D721Med (cell line): ENCODE measurements at regions not wholly inside any gene's neighbourhood (a gene's known extent, or its start where the extent isn't known, plus 50 kb on each side); places are given as distances from the start of the nearest gene placed in this dataset.
A peak's percentile ranks its signal among the peaks of the same experiment; 100 is the strongest.

Experiments used
- DNase-seq: peaks from one replicate; pipeline ENCODE4 v3.0.0; 2011; ENCODE audit warnings: low spot score; ENCODE audit not compliant: insufficient read length
- FAIRE-seq: peaks from 2 replicates; lab custom pipeline; 2011; peaks lifted over from hg19 to GRCh38; lab: Jason Lieb, UNC
- TF ChIP-seq, protein P1 (sequence below): IDR thresholded peaks from 2 replicates; pipeline ENCODE4 v1.5.1; 2012; ENCODE audit warnings: mild to moderate bottlenecking, control low read depth; ENCODE audit not compliant: insufficient read depth; ENCODE audit errors: missing control alignments

DNA sequence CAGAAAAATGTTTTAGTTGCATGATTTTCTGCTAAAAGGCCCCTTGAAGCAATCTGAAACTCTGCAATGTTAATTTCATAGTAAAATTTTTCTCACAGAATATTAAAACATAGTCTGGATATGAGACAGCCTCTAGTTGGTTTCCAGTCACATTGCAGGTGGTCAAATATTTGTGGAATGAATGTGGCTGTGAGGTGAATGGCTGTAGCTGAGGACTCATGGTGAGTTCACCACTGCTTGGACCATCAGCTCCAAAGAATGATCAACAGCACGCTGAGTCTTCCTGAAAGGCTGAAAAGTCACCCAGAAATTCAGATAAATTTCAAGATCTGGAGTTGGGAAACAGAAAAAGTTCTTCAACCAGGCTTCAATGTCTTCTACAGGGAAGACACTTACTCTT lies 79.8 kb downstream of the MAT2B start:
- FAIRE-seq, result no peak
- DNase-seq, result no peak
- TF ChIP-seq, protein P1, sequence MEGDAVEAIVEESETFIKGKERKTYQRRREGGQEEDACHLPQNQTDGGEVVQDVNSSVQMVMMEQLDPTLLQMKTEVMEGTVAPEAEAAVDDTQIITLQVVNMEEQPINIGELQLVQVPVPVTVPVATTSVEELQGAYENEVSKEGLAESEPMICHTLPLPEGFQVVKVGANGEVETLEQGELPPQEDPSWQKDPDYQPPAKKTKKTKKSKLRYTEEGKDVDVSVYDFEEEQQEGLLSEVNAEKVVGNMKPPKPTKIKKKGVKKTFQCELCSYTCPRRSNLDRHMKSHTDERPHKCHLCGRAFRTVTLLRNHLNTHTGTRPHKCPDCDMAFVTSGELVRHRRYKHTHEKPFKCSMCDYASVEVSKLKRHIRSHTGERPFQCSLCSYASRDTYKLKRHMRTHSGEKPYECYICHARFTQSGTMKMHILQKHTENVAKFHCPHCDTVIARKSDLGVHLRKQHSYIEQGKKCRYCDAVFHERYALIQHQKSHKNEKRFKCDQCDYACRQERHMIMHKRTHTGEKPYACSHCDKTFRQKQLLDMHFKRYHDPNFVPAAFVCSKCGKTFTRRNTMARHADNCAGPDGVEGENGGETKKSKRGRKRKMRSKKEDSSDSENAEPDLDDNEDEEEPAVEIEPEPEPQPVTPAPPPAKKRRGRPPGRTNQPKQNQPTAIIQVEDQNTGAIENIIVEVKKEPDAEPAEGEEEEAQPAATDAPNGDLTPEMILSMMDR, result no peak

DNA sequence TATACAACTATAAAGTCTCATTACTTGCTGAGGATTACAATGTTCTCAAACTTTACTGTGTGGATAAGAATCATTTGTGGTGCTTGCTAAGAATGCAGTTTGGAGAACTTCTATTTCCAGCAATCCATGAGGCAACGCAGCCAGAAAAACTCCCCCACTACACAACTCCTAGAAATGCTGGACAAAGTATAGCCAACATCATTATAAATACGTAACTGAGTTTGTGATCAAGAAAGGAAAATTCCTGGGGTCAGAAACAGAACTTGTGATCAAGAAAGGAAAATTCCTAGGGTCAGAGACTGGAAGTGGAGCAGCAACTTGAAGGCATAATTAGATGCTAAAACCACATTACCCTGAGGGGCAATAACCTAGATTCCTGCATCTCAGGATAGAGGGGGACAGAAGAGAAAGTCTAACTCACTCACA lies 81.1 kb downstream of the MAT2B start:
- DNase-seq (no peak), FAIRE-seq (no peak)
- TF ChIP-seq, protein P1, result no peak

DNA sequence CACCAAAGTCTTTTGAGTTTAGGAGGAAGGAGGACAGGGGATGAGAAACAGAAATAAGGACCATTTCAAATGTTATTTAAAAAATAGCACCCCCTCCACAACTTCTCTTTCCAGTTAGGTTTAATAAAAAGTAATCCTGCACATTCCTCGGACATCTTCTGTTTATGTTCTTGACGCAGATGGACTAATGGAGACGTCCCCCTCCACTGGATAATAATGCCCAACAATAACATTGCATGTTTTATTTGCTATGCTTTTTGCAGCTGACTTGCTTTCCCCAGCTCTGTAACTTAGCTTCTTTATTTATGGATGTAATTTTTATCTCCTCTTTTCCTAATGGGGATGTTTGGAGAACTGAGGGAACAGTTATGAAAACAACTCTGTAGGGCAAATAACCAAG lies 89.5 kb downstream of the MAT2B start:
- TF ChIP-seq, protein P1, result no peak
- FAIRE-seq (no peak), DNase-seq (no peak)

DNA sequence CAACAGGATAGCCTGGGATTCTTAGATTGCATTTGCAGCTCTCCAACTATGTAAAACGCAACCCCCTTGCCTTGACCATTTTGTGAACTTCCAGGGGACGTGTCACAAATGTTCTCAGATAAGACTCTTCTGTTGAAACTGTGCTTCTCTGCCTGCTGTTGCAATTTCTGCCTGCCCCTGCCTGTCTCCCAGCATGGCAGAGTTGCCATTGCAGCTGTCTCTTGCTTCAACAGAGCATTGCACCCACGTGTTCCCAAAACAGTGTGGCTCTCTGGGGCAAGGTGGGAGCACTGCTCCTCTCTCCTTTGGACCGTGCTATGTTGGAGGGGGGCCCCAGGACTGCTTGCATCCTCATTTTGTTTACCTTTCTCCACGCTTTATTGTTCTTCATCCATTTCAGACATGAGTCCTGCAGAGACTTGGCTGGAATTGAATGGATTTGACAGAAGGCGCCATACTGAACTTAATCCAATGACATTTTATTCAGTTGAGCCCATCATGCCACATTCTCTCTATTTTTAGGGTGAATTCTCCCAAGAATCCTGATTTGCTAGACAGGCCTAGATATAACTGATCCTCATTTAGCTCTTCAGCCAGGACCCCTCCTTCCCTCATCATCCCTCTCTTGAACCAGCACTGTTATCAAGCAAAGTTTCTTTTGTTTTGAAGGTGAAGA lies 90.7 kb downstream of the MAT2B start:
- no peak for DNase-seq
- FAIRE-seq, result no peak

DNA sequence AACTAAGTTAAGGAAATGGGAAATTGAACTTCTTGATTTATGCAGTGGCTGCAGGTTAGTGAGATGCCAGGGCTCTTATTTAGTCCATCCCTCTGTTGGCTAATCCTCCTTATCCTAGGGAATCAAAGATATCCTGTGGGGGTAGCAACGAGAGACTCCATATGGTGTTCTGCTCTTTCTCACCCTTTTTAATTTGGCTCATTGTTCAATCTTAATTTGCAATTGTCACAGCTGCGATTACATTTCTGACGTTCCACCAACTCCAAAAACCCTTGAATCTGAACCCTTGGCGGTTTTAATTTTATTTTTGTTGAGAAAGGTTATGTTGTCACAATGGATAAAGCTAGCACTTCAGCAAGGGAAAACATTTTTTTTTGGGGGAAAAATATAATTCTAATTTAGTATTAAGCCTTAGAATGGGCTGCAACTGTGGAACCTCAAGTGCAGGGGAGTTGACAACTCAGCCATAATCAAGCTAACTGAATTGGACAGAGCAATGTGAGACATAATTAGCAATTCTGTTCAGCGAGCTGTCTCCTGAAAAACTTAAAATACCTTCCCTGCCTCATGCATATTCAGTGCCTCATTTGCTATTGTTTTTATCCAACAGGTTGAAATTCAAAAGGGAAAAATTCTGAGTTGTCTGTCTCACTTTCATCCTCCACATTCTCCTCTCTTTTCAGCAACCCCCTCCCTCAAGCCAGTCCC lies 91.3 kb downstream of the MAT2B start:
- peak; percentile 39 for DNase-seq
- TF ChIP-seq, protein P1, result no peak
- peak; percentile 96 for FAIRE-seq

More for the DNA sequence above, 90.7 kb downstream of the MAT2B start:
- TF ChIP-seq, protein P1, result no peak

DNA sequence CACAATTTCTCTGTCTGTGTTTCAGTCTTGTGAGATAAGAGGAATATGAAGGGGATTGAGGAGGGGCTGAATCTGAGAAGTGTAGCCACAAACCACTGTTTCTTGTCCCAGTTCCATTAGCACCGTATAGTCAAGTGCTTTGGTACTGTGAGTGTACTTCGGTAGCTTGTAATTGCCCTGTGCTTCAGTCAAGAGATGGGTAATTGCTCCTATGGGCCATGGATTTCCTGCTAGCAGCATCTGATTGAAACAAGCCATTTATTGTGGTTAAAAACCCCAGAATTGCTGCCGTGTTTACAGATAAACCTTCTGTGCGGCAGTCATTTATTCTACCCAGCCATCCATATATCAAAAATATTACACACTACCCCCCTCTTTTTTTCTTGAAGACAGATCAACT lies 98.6 kb downstream of the MAT2B start:
- DNase-seq (no peak), FAIRE-seq (no peak)
- TF ChIP-seq, protein P1, result no peak

DNA sequence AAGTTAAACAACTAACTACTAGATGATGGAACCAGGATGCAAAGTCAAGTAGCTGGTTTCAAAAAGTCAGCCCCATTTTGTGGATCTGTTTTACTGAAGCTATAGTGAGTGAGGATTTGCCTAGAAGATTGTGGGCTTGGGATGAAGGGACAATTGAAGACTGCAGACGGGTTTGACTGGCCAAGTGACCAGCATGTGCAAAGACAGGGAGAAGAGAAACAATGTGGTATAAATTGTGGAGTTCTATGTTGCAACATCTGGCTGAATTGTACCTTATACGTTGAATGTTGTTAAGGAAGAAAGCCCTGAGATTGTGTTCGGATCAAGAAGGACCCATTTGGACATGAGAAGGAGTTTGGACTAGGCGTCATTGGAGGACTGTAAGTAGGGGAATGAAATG lies 101.8 kb downstream of the MAT2B start:
- no peak for DNase-seq
- FAIRE-seq, result no peak
- TF ChIP-seq, protein P1, result no peak
